ENCODE measurements at regions not wholly inside any gene's neighbourhood (a gene's known extent, or its start where the extent isn't known, plus 50 kb on each side); places are given as distances from the start of the nearest gene placed in this dataset.

DNA sequence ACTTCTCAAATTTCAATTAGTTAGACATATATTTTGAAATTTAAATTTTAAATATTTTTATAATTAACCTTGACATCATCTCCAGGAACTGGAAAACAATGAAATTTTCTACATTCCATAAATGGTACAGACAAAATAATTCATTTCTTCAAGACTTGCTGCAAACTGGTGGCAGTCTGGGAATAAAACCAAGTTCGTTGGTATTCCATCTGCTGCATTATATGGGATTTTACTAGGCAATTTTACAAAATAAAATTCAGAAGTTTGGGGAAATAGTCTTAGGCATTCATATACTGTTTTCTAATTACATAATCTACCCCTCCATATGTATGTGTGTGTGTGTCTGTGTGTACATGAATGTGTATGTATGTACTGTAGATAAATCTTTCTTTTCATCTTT, 984.6 kb upstream of the KCND2 start:
- TF ChIP-seq, protein P1, sequence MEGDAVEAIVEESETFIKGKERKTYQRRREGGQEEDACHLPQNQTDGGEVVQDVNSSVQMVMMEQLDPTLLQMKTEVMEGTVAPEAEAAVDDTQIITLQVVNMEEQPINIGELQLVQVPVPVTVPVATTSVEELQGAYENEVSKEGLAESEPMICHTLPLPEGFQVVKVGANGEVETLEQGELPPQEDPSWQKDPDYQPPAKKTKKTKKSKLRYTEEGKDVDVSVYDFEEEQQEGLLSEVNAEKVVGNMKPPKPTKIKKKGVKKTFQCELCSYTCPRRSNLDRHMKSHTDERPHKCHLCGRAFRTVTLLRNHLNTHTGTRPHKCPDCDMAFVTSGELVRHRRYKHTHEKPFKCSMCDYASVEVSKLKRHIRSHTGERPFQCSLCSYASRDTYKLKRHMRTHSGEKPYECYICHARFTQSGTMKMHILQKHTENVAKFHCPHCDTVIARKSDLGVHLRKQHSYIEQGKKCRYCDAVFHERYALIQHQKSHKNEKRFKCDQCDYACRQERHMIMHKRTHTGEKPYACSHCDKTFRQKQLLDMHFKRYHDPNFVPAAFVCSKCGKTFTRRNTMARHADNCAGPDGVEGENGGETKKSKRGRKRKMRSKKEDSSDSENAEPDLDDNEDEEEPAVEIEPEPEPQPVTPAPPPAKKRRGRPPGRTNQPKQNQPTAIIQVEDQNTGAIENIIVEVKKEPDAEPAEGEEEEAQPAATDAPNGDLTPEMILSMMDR (IDR thresholded peaks at IDR 0.05; ENCODE audit: low read depth, low read length, poor library complexity, severe bottlenecking), result no peak
- no peak for TF ChIP-seq EZH2phosphoT487 (IDR thresholded peaks at IDR 0.05; ENCODE audit: borderline replicate concordance, low read length)

All from DOHH2 (cell line).